HUES48 (cell line): ENCODE measurements at regions not wholly inside any gene's neighbourhood (a gene's known extent, or its start where the extent isn't known, plus 50 kb on each side); places are given as distances from the start of the nearest gene placed in this dataset.
"Not testable (repeated sequence)": the region's sequence is repeated elsewhere in the genome, so short reads cannot be mapped to it uniquely, and the experiment has no call there.

Experiments
- H3K27ac ChIP-seq: one replicate; pipeline ENCODE4 v1.7.0; 2013; ENCODE audit warnings: low read depth, low read length, inconsistent platforms
- H3K27me3 ChIP-seq: 2 replicates; pipeline ENCODE4 v1.6.1; 2013; ENCODE audit warnings: mild to moderate bottlenecking, low read length; ENCODE audit not compliant: control insufficient read depth, insufficient read depth
- H3K36me3 ChIP-seq: 2 replicates; pipeline ENCODE4 v1.6.1; 2013; ENCODE audit warnings: low read length; ENCODE audit not compliant: control insufficient read depth, insufficient read depth
- H3K4me1 ChIP-seq: 2 replicates; pipeline ENCODE4 v1.6.1; 2013; ENCODE audit warnings: mild to moderate bottlenecking, low read length; ENCODE audit not compliant: control insufficient read depth, insufficient read depth
- H3K4me3 ChIP-seq: 2 replicates; pipeline ENCODE4 v1.5.1; 2013; ENCODE audit warnings: mild to moderate bottlenecking, low read depth, low read length
- H3K9ac ChIP-seq: 2 replicates; pipeline ENCODE4 v1.6.1; 2013; ENCODE audit warnings: mild to moderate bottlenecking, low read depth, low read length, moderate library complexity
- H3K9me3 ChIP-seq: 2 replicates; pipeline ENCODE4 v1.6.1; 2013; ENCODE audit warnings: low read length; ENCODE audit not compliant: control insufficient read depth, insufficient read depth

GRCh38 chr15:84094720-84095119 is 140.9 kb upstream of the GOLGA6L4 start:
- not testable (repeated sequence) for H3K9ac ChIP-seq, H3K27me3 ChIP-seq, H3K4me3 ChIP-seq, H3K27ac ChIP-seq, H3K4me1 ChIP-seq, H3K9me3 ChIP-seq, H3K36me3 ChIP-seq

- H3K9me3 ChIP-seq, H3K36me3 ChIP-seq, H3K4me3 ChIP-seq, H3K9ac ChIP-seq, H3K27ac ChIP-seq, H3K27me3 ChIP-seq, H3K4me1 ChIP-seq: not testable (repeated sequence)
These were observed 138.5 kb upstream of the GOLGA6L4 start for GRCh38 chr15:84097053-84097452.

- no peaks in the 10 kb centered on the region for H3K9me3 ChIP-seq
- no peak overlapping the region for H3K9ac ChIP-seq
- no peak overlapping the region for H3K4me3 ChIP-seq
- H3K27me3 ChIP-seq, result no peaks in the 10 kb centered on the region
- no peaks in the 10 kb centered on the region for H3K36me3 ChIP-seq
- H3K4me1 ChIP-seq, result no peaks in the 10 kb centered on the region
- H3K27ac ChIP-seq, result no peak overlapping the region
These were observed 137.0 kb upstream of the GOLGA6L4 start for GRCh38 chr15:84098604-84099003.

GRCh38 chr15:84099181-84099580 is 136.4 kb upstream of the GOLGA6L4 start:
- Histone ChIP-seq H3K27me3 (no peaks in the 10 kb centered on the region), H3K4me1 (no peaks in the 10 kb centered on the region), H3K9ac (no peak overlapping the region), H3K36me3 (no peaks in the 10 kb centered on the region), H3K4me3 (no peak overlapping the region), H3K9me3 (no peaks in the 10 kb centered on the region), H3K27ac (no peak overlapping the region)

- H3K4me1 ChIP-seq, result no peaks in the 10 kb centered on the region
- no peaks in the 10 kb centered on the region for H3K27me3 ChIP-seq
These were observed 132.2 kb upstream of the GOLGA6L4 start for GRCh38 chr15:84103345-84103744.

GRCh38 chr15:84104853-84105252 is 130.7 kb upstream of the GOLGA6L4 start:
- H3K36me3 ChIP-seq, result no peaks in the 10 kb centered on the region
- H3K9ac ChIP-seq, result no peak overlapping the region
- H3K4me3 ChIP-seq, result no peak overlapping the region
- no peaks in the 10 kb centered on the region for H3K4me1 ChIP-seq
- H3K27ac ChIP-seq, result no peak overlapping the region
- H3K27me3 ChIP-seq, result no peaks in the 10 kb centered on the region
- H3K9me3 ChIP-seq, result no peaks in the 10 kb centered on the region

More at GRCh38 chr15:84103345-84103744, 132.2 kb upstream of the GOLGA6L4 start:
- Histone ChIP-seq H3K9me3 (no peaks in the 10 kb centered on the region), H3K27ac (no peak overlapping the region), H3K4me3 (no peak overlapping the region), H3K36me3 (no peaks in the 10 kb centered on the region), H3K9ac (no peak overlapping the region)

GRCh38 chr15:84108728-84109127 is 126.8 kb upstream of the GOLGA6L4 start:
- Histone ChIP-seq H3K27me3 (no peaks in the 10 kb centered on the region), H3K4me3 (no peak overlapping the region), H3K27ac (no peak overlapping the region), H3K9ac (no peak overlapping the region), H3K36me3 (no peaks in the 10 kb centered on the region), H3K4me1 (no peaks in the 10 kb centered on the region), H3K9me3 (no peaks in the 10 kb centered on the region)

- H3K36me3 ChIP-seq, result no peaks in the 10 kb centered on the region
- H3K9me3 ChIP-seq, result no peaks in the 10 kb centered on the region
- H3K9ac ChIP-seq, result no peak overlapping the region
- no peak overlapping the region for H3K4me3 ChIP-seq
- no peaks in the 10 kb centered on the region for H3K27me3 ChIP-seq
- no peaks in the 10 kb centered on the region for H3K4me1 ChIP-seq
- H3K27ac ChIP-seq, result no peak overlapping the region
These were observed 124.0 kb upstream of the GOLGA6L4 start for GRCh38 chr15:84111575-84111974.

- no peak overlapping the region for H3K27ac ChIP-seq
- H3K27me3 ChIP-seq, result no peaks in the 10 kb centered on the region
- no peaks in the 10 kb centered on the region for H3K36me3 ChIP-seq
- no peak overlapping the region for H3K9ac ChIP-seq
- no peaks in the 10 kb centered on the region for H3K4me1 ChIP-seq
- H3K4me3 ChIP-seq, result no peak overlapping the region
- H3K9me3 ChIP-seq, result no peaks in the 10 kb centered on the region
These were observed 123.5 kb upstream of the GOLGA6L4 start for GRCh38 chr15:84112025-84112424.

GRCh38 chr15:84113919-84114318 is 121.7 kb upstream of the GOLGA6L4 start:
- H3K4me1 ChIP-seq, result no peaks in the 10 kb centered on the region
- no peak overlapping the region for H3K27ac ChIP-seq
- H3K4me3 ChIP-seq, result no peak overlapping the region
- H3K9me3 ChIP-seq, result no peaks in the 10 kb centered on the region
- no peaks in the 10 kb centered on the region for H3K36me3 ChIP-seq
- no peaks in the 10 kb centered on the region for H3K27me3 ChIP-seq
- no peak overlapping the region for H3K9ac ChIP-seq

GRCh38 chr15:84114680-84115079 is 120.9 kb upstream of the GOLGA6L4 start:
- H3K4me1 ChIP-seq, H3K27ac ChIP-seq, H3K27me3 ChIP-seq, H3K36me3 ChIP-seq, H3K9ac ChIP-seq, H3K9me3 ChIP-seq, H3K4me3 ChIP-seq: not testable (repeated sequence)

GRCh38 chr15:84119351-84119750 is 116.2 kb upstream of the GOLGA6L4 start:
- not testable (repeated sequence) for H3K4me3 ChIP-seq, H3K4me1 ChIP-seq, H3K9me3 ChIP-seq, H3K9ac ChIP-seq, H3K27ac ChIP-seq, H3K36me3 ChIP-seq, H3K27me3 ChIP-seq
